Lung (tissue), 11 donors: ENCODE measurements at regions not wholly inside any gene's neighbourhood (a gene's known extent, or its start where the extent isn't known, plus 50 kb on each side); places are given as distances from the start of the nearest gene placed in this dataset.

Experiments
- ATAC-seq: fragments of 200-7000 bp; cut with Tn5 transposase; one replicate; pipeline ENCODE4 v1.9.1; 2020; ENCODE audit warnings: moderate number of reproducible peaks; ENCODE audit not compliant: insufficient read depth, low FRiP score
- DNase-seq, 3 donors: peaks; one replicate each; pipeline ENCODE4 v3.0.0-alpha.2; 2013 to 2017
- H3K27ac ChIP-seq, 2 donors: one replicate each; pipeline ENCODE4 v1.5.1; 2013; ENCODE audit warnings: mild to moderate bottlenecking in 2 of 2, moderate library complexity in 2 of 2, control low read depth in 1 of 2, inconsistent platforms in 1 of 2, low read depth in 1 of 2, low read length in 1 of 2
- H3K27me3 ChIP-seq, 3 donors: one replicate each; pipeline ENCODE4 v1.5.1; 2013; ENCODE audit warnings: low read length in 2 of 3; ENCODE audit not compliant: control insufficient read depth in 3 of 3, insufficient read depth in 3 of 3
- H3K36me3 ChIP-seq, 4 donors: one replicate each; pipeline ENCODE4 v1.5.1; 2013; ENCODE audit warnings: low read length in 4 of 4, mild to moderate bottlenecking in 1 of 4, moderate library complexity in 1 of 4; ENCODE audit not compliant: control insufficient read depth in 4 of 4, insufficient read depth in 4 of 4
- H3K4me1 ChIP-seq, 5 donors: one replicate each; pipeline ENCODE4 v1.5.1; 2013; ENCODE audit warnings: low read length in 5 of 5, mild to moderate bottlenecking in 2 of 5, moderate library complexity in 1 of 5; ENCODE audit not compliant: control insufficient read depth in 5 of 5, insufficient read depth in 5 of 5
- H3K4me3 ChIP-seq: one replicate; pipeline ENCODE4 v1.5.1; 2013; ENCODE audit warnings: mild to moderate bottlenecking, control low read depth, moderate library complexity
- H3K9ac ChIP-seq, 2 donors: one replicate each; pipeline ENCODE4 v1.5.1; 2013; ENCODE audit warnings: low read length in 2 of 2, control low read depth in 1 of 2; ENCODE audit not compliant: insufficient read depth in 1 of 2
- H3K9me3 ChIP-seq, 4 donors: one replicate each; pipeline ENCODE4 v1.5.1; 2013; ENCODE audit warnings: low read length in 3 of 4, mild to moderate bottlenecking in 1 of 4, moderate library complexity in 1 of 4; ENCODE audit not compliant: control insufficient read depth in 4 of 4, insufficient read depth in 3 of 4
- CTCF ChIP-seq: IDR thresholded peaks from 2 replicates; pipeline ENCODE4 v1.5.1; 2012; ENCODE audit warnings: mild to moderate bottlenecking; ENCODE audit errors: control extremely low read depth, extremely low read depth
- WGBS, 2 donors: extraction: QIAGEN DNeasy Blood & Tissue Kit; methylation state at CpG; one replicate each; pipeline ENCODE4 v1.1.7; 2013; 5-methylcytosine and 5-hydroxymethylcytosine counted together
- donor health status: control.
- donor health status: control.
- donor health status: Bipolar disorder and iron deficiency.
- donor health status: healthy.
- donor health status: DM: yes; HTN: yes; CAD: no.

- H3K4me1 ChIP-seq, result peaks cover 0 to 5% (median 2%) of the 10 kb centered on the region in 5 donors
- TF ChIP-seq CTCF, result no peak
- WGBS, 2 donors, result 62 to 82% methylated on average over 5 of the region's 5 CpGs
- no peaks in the 10 kb centered on the region for H3K36me3 ChIP-seq
- peaks cover 0 to 2% (median 0%) of the 10 kb centered on the region in 4 donors for H3K9me3 ChIP-seq
- peaks cover 0 to 4% (median 0%) of the 10 kb centered on the region in 3 donors for H3K27me3 ChIP-seq
- DNase-seq (no peak), ATAC-seq (no peak)
- no peak overlapping the region for H3K27ac ChIP-seq
- H3K9ac ChIP-seq, result no peak overlapping the region
- no peak overlapping the region for H3K4me3 ChIP-seq
These were observed 238.2 kb upstream of the ADAMTS16 start for GRCh38 chr5:4901924-4902323.

GRCh38 chr5:4905674-4906520 lies 234.2 kb upstream of the ADAMTS16 start:
- H3K9ac ChIP-seq, result no peak overlapping the region
- H3K9me3 ChIP-seq, result no peaks in the 10 kb centered on the region
- ATAC-seq, result no peak
- DNase-seq, result no peak
- whole genome bisulfite sequencing, 2 donors, result 79 to 86% methylated on average over 19 of the region's 19 CpGs
- H3K4me3 ChIP-seq, result no peak overlapping the region
- no peak overlapping the region for H3K27ac ChIP-seq
- no peak for TF ChIP-seq CTCF
- peaks cover 0 to 5% (median 2%) of the 10 kb centered on the region in 5 donors for H3K4me1 ChIP-seq
- no peaks in the 10 kb centered on the region for H3K36me3 ChIP-seq
- H3K27me3 ChIP-seq, result peaks cover 0 to 4% (median 0%) of the 10 kb centered on the region in 3 donors

- no peak for TF ChIP-seq CTCF
- H3K4me1 ChIP-seq, result peaks cover 0 to 5% (median 0%) of the 10 kb centered on the region in 5 donors
- 76 to 88% methylated on average over 1 of the region's 1 CpG for WGBS, 2 donors
- H3K9ac ChIP-seq, result no peak overlapping the region
- DNase-seq, result peak in 1 of 3 donors; percentile 14
- ATAC-seq, result no peak
- no peaks in the 10 kb centered on the region for H3K9me3 ChIP-seq
- H3K27me3 ChIP-seq, result peaks cover 0 to 4% (median 0%) of the 10 kb centered on the region in 3 donors
- no peak overlapping the region for H3K27ac ChIP-seq
- no peaks in the 10 kb centered on the region for H3K36me3 ChIP-seq
- no peak overlapping the region for H3K4me3 ChIP-seq
These were observed 233.3 kb upstream of the ADAMTS16 start for GRCh38 chr5:4906786-4907185.
